Fibroblast of mammary gland (primary cell): ENCODE measurements at regions not wholly inside any gene's neighbourhood (a gene's known extent, or its start where the extent isn't known, plus 50 kb on each side); places are given as distances from the start of the nearest gene placed in this dataset.

Experiments
- DNase-seq: peaks from one replicate; pipeline ENCODE4 v3.0.0-alpha.2; 2010; ENCODE audit warnings: low read depth
- H3K4me3 ChIP-seq: 2 replicates; pipeline ENCODE4 v1.5.1; 2011; ENCODE audit warnings: low read depth, mild to moderate bottlenecking, low read length, moderate library complexity; ENCODE audit not compliant: control insufficient read depth
- CTCF ChIP-seq: conservative IDR thresholded peaks from 2 replicates; pipeline ENCODE4 v1.5.1; 2011; ENCODE audit warnings: low read depth, low read length, inconsistent platforms; ENCODE audit not compliant: control insufficient read depth, insufficient read depth

- TF ChIP-seq CTCF = peak; percentile 17
- DNase-seq = peak; percentile 14
These were observed 359.7 kb downstream of the MBD2 start for GRCh38 chr18:53864770-53865169.

GRCh38 chr18:53862921-53863320, 361.5 kb downstream of the MBD2 start:
- no peak for TF ChIP-seq CTCF
- DNase-seq = no peak

More at GRCh38 chr18:53864770-53865169, 359.7 kb downstream of the MBD2 start:
- no peak overlapping the region for H3K4me3 ChIP-seq

GRCh38 chr18:53861185-53861584, 363.3 kb downstream of the MBD2 start:
- no peak overlapping the region for H3K4me3 ChIP-seq
- DNase-seq = no peak
- no peak for TF ChIP-seq CTCF

More at GRCh38 chr18:53862921-53863320, 361.5 kb downstream of the MBD2 start:
- no peak overlapping the region for H3K4me3 ChIP-seq

- no peak for DNase-seq
- H3K4me3 ChIP-seq = no peak overlapping the region
- TF ChIP-seq CTCF = no peak
These were observed 364.7 kb downstream of the MBD2 start for GRCh38 chr18:53859764-53860163.

- no peak for DNase-seq
- no peak for TF ChIP-seq CTCF
These were observed 373.6 kb downstream of the MBD2 start for GRCh38 chr18:53850902-53851301.

GRCh38 chr18:53843763-53844162, 380.7 kb downstream of the MBD2 start:
- DNase-seq = no peak
- no peak for TF ChIP-seq CTCF

More at GRCh38 chr18:53850902-53851301, 373.6 kb downstream of the MBD2 start:
- H3K4me3 ChIP-seq = no peak overlapping the region

GRCh38 chr18:53843113-53843760, 381.2 kb downstream of the MBD2 start:
- H3K4me3 ChIP-seq = no peak overlapping the region
- TF ChIP-seq CTCF = no peak
- DNase-seq = peak; percentile 8

More at GRCh38 chr18:53843763-53844162, 380.7 kb downstream of the MBD2 start:
- no peak overlapping the region for H3K4me3 ChIP-seq
